Activated CD4-positive, alpha-beta T cell treated with anti-CD3 and anti-CD28 coated beads for 36 hours (primary cell): ENCODE measurements at regions not wholly inside any gene's neighbourhood (a gene's known extent, or its start where the extent isn't known, plus 50 kb on each side); places are given as distances from the start of the nearest gene placed in this dataset.

Experiments used
- ATAC-seq: fragments of 200-7000 bp; cut with Tn5 transposase; one replicate; pipeline ENCODE4 v1.10.0; 2021; ENCODE audit warnings: mild to moderate bottlenecking, moderate library complexity
- CTCF ChIA-PET: fragments of 350-600 bp; sonication (Branson Sonifier 250); formaldehyde crosslinking; loops from one replicate; lab custom pipeline; 2021; ENCODE audit warnings: antibody characterized with exemption; lab: Charles Lee
- POLR2A ChIA-PET: fragments of 350-600 bp; sonication (Branson Sonifier 250); formaldehyde crosslinking; loops from one replicate; lab custom pipeline; 2021; ENCODE audit warnings: antibody characterized with exemption, inconsistent platforms; lab: Charles Lee
- DNase-seq: peaks from one replicate; pipeline ENCODE4 v3.0.0-alpha.2; 2020
- H3K27ac Mint-ChIP-seq: one replicate; pipeline ENCODE4 v1.8.0; 2021; ENCODE audit warnings: mixed read lengths
- H3K27me3 Mint-ChIP-seq: one replicate; pipeline ENCODE4 v1.8.0; 2021; ENCODE audit warnings: mixed read lengths
- H3K36me3 Mint-ChIP-seq: one replicate; pipeline ENCODE4 v1.8.0; 2021; ENCODE audit warnings: low read depth, mixed read lengths
- H3K4me1 Mint-ChIP-seq: one replicate; pipeline ENCODE4 v1.8.0; 2021; ENCODE audit warnings: mixed read lengths
- H3K4me3 Mint-ChIP-seq: one replicate; pipeline ENCODE4 v1.8.0; 2021; ENCODE audit warnings: mild to moderate bottlenecking, moderate library complexity, mixed read lengths
- H3K9me3 Mint-ChIP-seq: one replicate; pipeline ENCODE4 v1.8.0; 2021; ENCODE audit warnings: low read depth, mixed read lengths
- intact Hi-C, 2 experiments: fragments of 100-400 bp; cut with DNase I in 1 of 2; cut with micrococcal nuclease in 1 of 2; formaldehyde crosslinking; loops; one replicate each; pipeline versions ENCODE4 v1.14.2 to v1.15.1; 2022 to 2024; cut with DNase I, micrococcal nuclease

- Mint-ChIP-seq H3K4me1 (no peaks in the 10 kb centered on the region), H3K4me3 (no peak overlapping the region), H3K9me3 (peaks cover 4% of the 10 kb centered on the region), H3K36me3 (no peaks in the 10 kb centered on the region), H3K27ac (no peak overlapping the region), H3K27me3 (no peaks in the 10 kb centered on the region)
- CTCF ChIA-PET = no interaction called here
- POLR2A ChIA-PET = no interaction called here
- ATAC-seq = no peak
- DNase-seq = no peak
- intact Hi-C loops = no loop called here
Observed at GRCh38 chr4:161273607-161274006, 890.2 kb downstream of the FSTL5 start.

GRCh38 chr4:161260819-161261218, 903.0 kb downstream of the FSTL5 start:
- Mint-ChIP-seq H3K9me3 (peaks cover 18% of the 10 kb centered on the region), H3K4me1 (no peaks in the 10 kb centered on the region), H3K4me3 (no peak overlapping the region), H3K36me3 (no peaks in the 10 kb centered on the region), H3K27ac (no peak overlapping the region), H3K27me3 (no peaks in the 10 kb centered on the region)
- no peak for ATAC-seq
- ChIA-PET CTCF (no interaction called here), POLR2A (no interaction called here)
- intact Hi-C loops = no loop called here
- no peak for DNase-seq

- intact Hi-C loops = loop anchor here in 1 of 2 experiments (10.0 kb wide), 1 partner anchor 908 kb away; the partner anchor contains the start of gene FSTL5
- Mint-ChIP-seq H3K4me1 (no peaks in the 10 kb centered on the region), H3K36me3 (no peaks in the 10 kb centered on the region), H3K9me3 (peaks cover 22% of the 10 kb centered on the region), H3K27ac (no peak overlapping the region), H3K4me3 (no peak overlapping the region), H3K27me3 (no peaks in the 10 kb centered on the region)
- ChIA-PET CTCF (no interaction called here), POLR2A (no interaction called here)
- DNase-seq (no peak), ATAC-seq (no peak)
Observed at GRCh38 chr4:161256716-161257115, 907.1 kb downstream of the FSTL5 start.

GRCh38 chr4:161256172-161256571, 907.6 kb downstream of the FSTL5 start:
- Mint-ChIP-seq H3K4me1 (no peaks in the 10 kb centered on the region), H3K9me3 (peaks cover 23% of the 10 kb centered on the region), H3K4me3 (no peak overlapping the region), H3K27ac (no peak overlapping the region), H3K36me3 (no peaks in the 10 kb centered on the region), H3K27me3 (no peaks in the 10 kb centered on the region)
- POLR2A ChIA-PET = no interaction called here
- DNase-seq (no peak), ATAC-seq (no peak)
- CTCF ChIA-PET = interaction anchor here (0.5 kb wide), 1 partner anchor 29 kb away, joined by 3 read pairs; no protein-coding TSS in a partner anchor
- intact Hi-C loops = loop anchor here in 1 of 2 experiments (10.0 kb wide), 1 partner anchor 909 kb away; the partner anchor contains the start of gene FSTL5

GRCh38 chr4:161254375-161254774, 909.4 kb downstream of the FSTL5 start:
- Mint-ChIP-seq H3K27me3 (no peaks in the 10 kb centered on the region), H3K4me3 (no peak overlapping the region), H3K9me3 (peaks cover 25% of the 10 kb centered on the region), H3K4me1 (no peaks in the 10 kb centered on the region), H3K36me3 (no peaks in the 10 kb centered on the region), H3K27ac (no peak overlapping the region)
- ChIA-PET CTCF (no interaction called here), POLR2A (no interaction called here)
- ATAC-seq (no peak), DNase-seq (no peak)
- intact Hi-C loops = loop anchor here in 1 of 2 experiments (10.0 kb wide), 1 partner anchor 910 kb away; the partner anchor contains the start of gene FSTL5

GRCh38 chr4:161252520-161253141, 911.2 kb downstream of the FSTL5 start:
- DNase-seq = no peak
- POLR2A ChIA-PET = no interaction called here
- CTCF ChIA-PET = no interaction called here

GRCh38 chr4:161249779-161250440, 913.9 kb downstream of the FSTL5 start:
- no peaks in the 10 kb centered on the region for H3K27me3 Mint-ChIP-seq
- intact Hi-C loops = loop anchor here in 1 of 2 experiments (10.0 kb wide), 1 partner anchor 915 kb away; the partner anchor contains the start of gene FSTL5
- DNase-seq = no peak
- ChIA-PET POLR2A (no interaction called here), CTCF (no interaction called here)
- no peak overlapping the region for H3K4me3 Mint-ChIP-seq
- no peak overlapping the region for H3K27ac Mint-ChIP-seq
- peaks cover 7% of the 10 kb centered on the region for H3K9me3 Mint-ChIP-seq
- ATAC-seq = no peak
- H3K4me1 Mint-ChIP-seq = no peaks in the 10 kb centered on the region
- no peaks in the 10 kb centered on the region for H3K36me3 Mint-ChIP-seq

More at GRCh38 chr4:161252520-161253141, 911.2 kb downstream of the FSTL5 start:
- H3K4me1 Mint-ChIP-seq = no peaks in the 10 kb centered on the region
- H3K9me3 Mint-ChIP-seq = peaks cover 22% of the 10 kb centered on the region
- H3K36me3 Mint-ChIP-seq = no peaks in the 10 kb centered on the region
- H3K4me3 Mint-ChIP-seq = no peak overlapping the region
- intact Hi-C loops = loop anchor here in 1 of 2 experiments (10.0 kb wide), 1 partner anchor 912 kb away; the partner anchor contains the start of gene FSTL5
- no peak for ATAC-seq
- H3K27ac Mint-ChIP-seq = no peak overlapping the region
- H3K27me3 Mint-ChIP-seq = no peaks in the 10 kb centered on the region

- Mint-ChIP-seq H3K36me3 (no peaks in the 10 kb centered on the region), H3K4me1 (no peaks in the 10 kb centered on the region), H3K4me3 (no peak overlapping the region), H3K9me3 (peaks cover 8% of the 10 kb centered on the region), H3K27ac (no peak overlapping the region), H3K27me3 (no peaks in the 10 kb centered on the region)
- no peak for DNase-seq
- ChIA-PET CTCF (interaction anchor here (0.6 kb wide), 1 partner anchor 969 kb away, joined by 4 read pairs; no protein-coding TSS in a partner anchor), POLR2A (no interaction called here)
- no peak for ATAC-seq
- intact Hi-C loops = no loop called here
Observed at GRCh38 chr4:161248880-161249279, 914.9 kb downstream of the FSTL5 start.

GRCh38 chr4:161247831-161248230, 916.0 kb downstream of the FSTL5 start:
- Mint-ChIP-seq H3K36me3 (no peaks in the 10 kb centered on the region), H3K4me1 (no peaks in the 10 kb centered on the region), H3K27me3 (no peaks in the 10 kb centered on the region), H3K9me3 (peaks cover 8% of the 10 kb centered on the region), H3K4me3 (no peak overlapping the region), H3K27ac (no peak overlapping the region)
- POLR2A ChIA-PET = no interaction called here
- ATAC-seq = no peak
- intact Hi-C loops = no loop called here
- CTCF ChIA-PET = no interaction called here
- no peak for DNase-seq

GRCh38 chr4:161238033-161238432, 925.8 kb downstream of the FSTL5 start:
- CTCF ChIA-PET = no interaction called here
- DNase-seq (no peak), ATAC-seq (no peak)
- peaks cover 2% of the 10 kb centered on the region for H3K9me3 Mint-ChIP-seq
- POLR2A ChIA-PET = no interaction called here
- H3K27ac Mint-ChIP-seq = no peak overlapping the region
- intact Hi-C loops = no loop called here
- H3K36me3 Mint-ChIP-seq = no peaks in the 10 kb centered on the region
- no peaks in the 10 kb centered on the region for H3K27me3 Mint-ChIP-seq
- no peak overlapping the region for H3K4me3 Mint-ChIP-seq
- H3K4me1 Mint-ChIP-seq = no peaks in the 10 kb centered on the region

- Mint-ChIP-seq H3K4me1 (no peaks in the 10 kb centered on the region), H3K36me3 (no peaks in the 10 kb centered on the region), H3K27me3 (no peaks in the 10 kb centered on the region), H3K27ac (no peak overlapping the region), H3K9me3 (peaks cover 2% of the 10 kb centered on the region), H3K4me3 (no peak overlapping the region)
- ATAC-seq = no peak
- CTCF ChIA-PET = no interaction called here
- POLR2A ChIA-PET = no interaction called here
- intact Hi-C loops = no loop called here
- DNase-seq = no peak
Observed at GRCh38 chr4:161237495-161237894, 926.3 kb downstream of the FSTL5 start.

GRCh38 chr4:161225327-161225726, 938.5 kb downstream of the FSTL5 start:
- DNase-seq (no peak), ATAC-seq (no peak)
- Mint-ChIP-seq H3K27ac (no peak overlapping the region), H3K4me1 (no peaks in the 10 kb centered on the region), H3K9me3 (peaks cover 9% of the 10 kb centered on the region), H3K27me3 (no peaks in the 10 kb centered on the region), H3K4me3 (no peak overlapping the region), H3K36me3 (no peaks in the 10 kb centered on the region)
- intact Hi-C loops = no loop called here
- ChIA-PET CTCF (interaction anchor here (1.2 kb wide), 1 partner anchor 9 kb away, joined by 3 read pairs; no protein-coding TSS in a partner anchor), POLR2A (no interaction called here)
